Epithelial cell of prostate (primary cell): ENCODE measurements at regions not wholly inside any gene's neighbourhood (a gene's known extent, or its start where the extent isn't known, plus 50 kb on each side); places are given as distances from the start of the nearest gene placed in this dataset.

ENCODE experiments used
- DNase-seq: peaks from one replicate; pipeline ENCODE4 v3.0.0-alpha.2; 2011; ENCODE audit warnings: low read depth, low spot score
- H3K27ac ChIP-seq: fragments of 450-650 bp; 2 replicates; pipeline ENCODE4 v1.5.1; 2017; ENCODE audit warnings: mild to moderate bottlenecking

DNA sequence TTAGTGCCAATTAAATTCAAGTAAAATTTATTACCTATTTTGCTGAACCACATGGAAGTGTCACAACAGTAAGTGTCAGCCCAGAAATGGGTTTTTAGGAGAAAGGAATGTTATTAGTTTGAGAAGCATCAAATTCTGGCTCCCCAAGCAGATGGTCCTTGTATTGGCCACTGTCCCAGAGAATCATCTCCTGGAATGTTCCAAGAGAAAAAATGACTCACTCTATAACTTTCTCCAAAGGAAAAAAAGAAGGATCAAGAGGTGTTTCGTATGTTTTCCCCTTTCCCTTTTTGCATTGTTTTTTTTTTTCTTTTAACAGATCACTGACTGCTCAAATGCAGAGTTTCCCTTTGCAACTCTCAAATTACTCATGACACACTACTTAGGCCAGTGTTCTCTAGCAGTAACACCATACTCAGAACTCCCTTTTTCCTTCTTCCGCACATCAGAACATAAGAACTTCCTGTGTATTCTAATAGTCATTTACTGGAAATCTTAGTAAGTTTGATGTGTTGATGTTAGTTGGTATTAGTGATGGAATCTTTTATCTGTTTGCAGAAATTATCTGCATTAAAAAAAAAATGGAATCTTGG, 390.3 kb downstream of the GPD2 start:
- no peak for DNase-seq

DNA sequence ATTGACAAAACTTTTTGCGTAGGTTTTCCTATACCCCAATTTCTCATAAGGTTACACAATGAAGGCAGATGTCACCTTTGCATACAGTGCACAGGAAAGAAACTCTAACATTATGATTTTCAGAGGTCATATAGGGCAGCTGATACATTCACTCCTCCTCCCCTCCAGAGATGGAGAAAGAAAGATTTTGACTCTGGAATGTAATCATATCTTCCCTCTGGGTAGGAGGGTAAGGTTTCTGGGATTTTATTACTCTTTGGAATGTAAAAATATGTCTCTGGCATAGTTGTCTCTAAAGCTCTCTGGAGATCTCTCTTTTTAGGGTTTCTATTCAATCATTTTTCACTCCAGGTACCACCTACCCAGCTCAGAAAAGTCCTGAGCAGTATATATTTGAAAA, 398.3 kb downstream of the GPD2 start:
- DNase-seq: no peak
- no peak overlapping the region for H3K27ac ChIP-seq

More for the DNA sequence above, 390.3 kb downstream of the GPD2 start:
- H3K27ac ChIP-seq: no peak overlapping the region

- no peak for DNase-seq
- H3K27ac ChIP-seq: no peak overlapping the region
These were observed 401.6 kb downstream of the GPD2 start for GRCh38 chr2:156837635-156838370.

GRCh38 chr2:156841321-156841720, 405.1 kb downstream of the GPD2 start:
- no peak overlapping the region for H3K27ac ChIP-seq

DNA sequence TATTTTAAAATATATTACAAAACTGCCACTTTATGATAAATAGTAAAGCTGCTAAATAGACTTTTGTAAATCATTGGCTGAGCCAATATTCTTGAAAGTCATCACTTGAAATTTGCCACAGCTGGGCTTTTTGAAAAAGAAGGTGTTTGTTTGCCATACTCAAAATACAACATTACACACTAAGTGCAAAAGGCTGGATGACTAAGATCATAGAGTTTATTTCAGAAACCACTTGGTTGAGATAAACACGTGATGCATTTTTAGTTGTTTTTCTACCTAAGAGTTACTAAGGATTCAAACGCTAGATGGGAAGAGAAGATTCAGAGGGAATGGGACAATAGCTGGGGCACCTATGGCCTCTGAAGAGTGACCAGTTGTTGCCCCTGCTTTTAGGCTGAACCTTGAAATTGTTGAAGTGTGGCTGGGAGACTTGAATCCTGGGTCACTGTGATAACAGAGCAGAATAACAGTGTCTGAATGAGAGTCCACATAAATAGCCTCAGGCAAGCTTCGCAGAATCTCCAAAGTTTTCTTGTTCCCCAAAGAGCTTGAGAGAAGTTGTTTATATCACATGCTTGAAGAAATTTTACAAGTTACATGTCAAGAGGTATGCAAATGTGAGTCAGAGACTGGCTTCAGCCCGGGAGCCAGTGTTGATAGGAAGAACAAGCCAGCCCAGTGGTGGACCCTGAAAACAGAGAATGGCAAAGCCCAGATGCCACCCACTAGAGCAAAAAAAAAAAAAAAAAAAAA, 409.8 kb downstream of the GPD2 start:
- no peak for DNase-seq

More at GRCh38 chr2:156841321-156841720, 405.1 kb downstream of the GPD2 start:
- DNase-seq: no peak

DNA sequence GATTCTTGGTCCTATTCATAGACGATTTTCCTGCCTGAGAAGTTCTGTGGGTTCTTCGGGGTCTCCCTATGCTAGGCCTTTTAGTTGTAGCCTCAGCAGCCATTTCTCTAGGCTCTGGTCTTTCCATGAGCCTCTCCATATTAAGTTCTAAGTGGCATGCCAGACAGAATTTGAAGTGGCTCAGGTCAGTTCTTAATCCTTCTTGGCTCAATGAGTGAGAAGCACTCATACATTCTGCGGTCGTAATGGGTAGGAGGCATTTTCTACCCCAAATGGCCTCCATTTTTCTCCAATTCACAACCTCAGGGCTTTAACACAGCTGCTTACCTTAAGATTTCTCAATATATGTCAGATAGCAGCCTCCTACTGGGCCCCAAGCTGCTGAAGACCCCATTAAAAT, 405.3 kb upstream of the GALNT5 start:
- H3K27ac ChIP-seq: peak overlapping the region; percentile 39
- DNase-seq: no peak

More for the DNA sequence above, 409.8 kb downstream of the GPD2 start:
- no peak overlapping the region for H3K27ac ChIP-seq

DNA sequence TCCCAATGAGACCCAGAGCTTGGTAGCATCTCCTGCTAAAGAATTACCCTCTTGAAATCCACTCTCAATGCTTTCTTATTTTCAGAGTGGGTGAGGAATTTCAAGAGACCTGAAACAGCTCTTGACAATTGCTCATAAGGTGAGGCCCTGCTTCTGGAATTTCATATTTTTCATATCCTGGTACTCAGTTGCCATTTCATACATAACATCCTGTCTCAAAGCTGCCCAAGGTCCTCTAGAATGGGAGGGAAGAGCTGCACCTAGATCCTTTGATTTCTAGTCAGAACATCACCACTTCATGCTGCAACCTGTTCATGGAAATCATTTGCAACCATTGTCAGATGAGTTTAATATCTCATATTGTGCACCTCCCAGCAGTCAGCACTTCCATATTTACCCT, 404.8 kb upstream of the GALNT5 start:
- DNase-seq: no peak
- H3K27ac ChIP-seq: peak overlapping the region; percentile 39

- DNase-seq: no peak
- H3K27ac ChIP-seq: no peak overlapping the region
These were observed 393.2 kb upstream of the GALNT5 start for GRCh38 chr2:156864325-156864724.

DNA sequence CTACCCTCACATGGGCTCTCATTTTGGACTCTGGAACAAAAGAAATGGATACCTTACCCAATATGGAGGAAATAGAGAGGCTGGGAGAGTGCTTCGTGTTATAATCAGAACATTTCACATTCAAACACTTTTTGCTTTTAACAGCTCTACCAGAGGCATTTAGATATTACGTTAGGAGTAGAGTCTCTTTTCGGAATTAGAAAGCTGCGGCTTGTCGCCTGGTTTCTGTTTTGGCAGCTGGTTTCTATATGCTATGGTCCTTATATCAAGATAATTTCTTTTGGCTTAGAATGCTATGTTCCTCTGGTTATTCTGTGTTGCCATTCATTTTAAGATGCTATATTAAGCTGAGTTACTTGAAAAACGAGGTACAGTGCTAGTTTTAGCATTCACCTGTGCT, 392.8 kb upstream of the GALNT5 start:
- H3K27ac ChIP-seq: no peak overlapping the region
- no peak for DNase-seq

GRCh38 chr2:156867201-156867600, 390.3 kb upstream of the GALNT5 start:
- DNase-seq: no peak
- no peak overlapping the region for H3K27ac ChIP-seq

DNA sequence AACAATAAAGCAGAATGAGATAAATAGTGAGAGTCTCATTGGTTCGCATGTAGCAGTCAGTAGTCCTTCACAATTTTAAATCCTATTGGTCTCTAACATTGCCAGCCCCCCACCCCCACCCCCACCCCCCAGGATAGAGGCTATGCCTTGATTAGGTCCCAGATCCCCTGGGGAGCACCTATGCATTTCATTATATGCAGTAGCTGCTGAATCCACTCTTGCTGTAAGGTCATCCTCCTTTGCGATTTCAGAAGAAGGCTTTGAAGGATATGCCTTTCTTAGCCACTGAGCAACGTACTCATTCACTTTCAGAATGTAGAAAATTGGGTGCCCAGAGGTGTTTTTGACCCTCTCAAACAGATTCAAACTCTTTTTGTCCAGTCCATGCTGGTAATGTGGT, 382.8 kb upstream of the GALNT5 start:
- no peak overlapping the region for H3K27ac ChIP-seq
- DNase-seq: no peak

DNA sequence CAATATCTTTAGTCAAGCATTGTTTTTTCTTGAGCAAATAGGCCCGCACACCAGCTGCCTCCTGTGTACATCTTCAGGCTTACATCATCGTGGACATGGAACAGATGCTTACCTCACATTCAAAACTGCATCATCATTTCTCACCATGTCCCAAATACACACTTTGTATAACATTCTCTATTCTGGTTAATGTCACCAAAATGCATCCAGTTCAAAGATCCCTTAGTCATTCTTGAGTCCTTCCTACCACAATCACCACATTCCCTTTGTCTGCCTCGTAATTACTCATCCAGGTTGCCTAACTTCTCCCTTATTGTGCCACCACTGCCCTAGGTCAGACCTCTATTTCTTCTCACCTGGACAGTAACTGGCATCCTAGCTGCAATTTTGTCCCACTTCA, 373.7 kb upstream of the GALNT5 start:
- H3K27ac ChIP-seq: peak overlapping the region; percentile 39
- peak; percentile 59 for DNase-seq

GRCh38 chr2:156884216-156884615, 373.3 kb upstream of the GALNT5 start:
- DNase-seq: no peak

GRCh38 chr2:156890529-156891148, 366.9 kb upstream of the GALNT5 start:
- no peak overlapping the region for H3K27ac ChIP-seq
- no peak for DNase-seq

More at GRCh38 chr2:156884216-156884615, 373.3 kb upstream of the GALNT5 start:
- peak overlapping the region; percentile 39 for H3K27ac ChIP-seq

DNA sequence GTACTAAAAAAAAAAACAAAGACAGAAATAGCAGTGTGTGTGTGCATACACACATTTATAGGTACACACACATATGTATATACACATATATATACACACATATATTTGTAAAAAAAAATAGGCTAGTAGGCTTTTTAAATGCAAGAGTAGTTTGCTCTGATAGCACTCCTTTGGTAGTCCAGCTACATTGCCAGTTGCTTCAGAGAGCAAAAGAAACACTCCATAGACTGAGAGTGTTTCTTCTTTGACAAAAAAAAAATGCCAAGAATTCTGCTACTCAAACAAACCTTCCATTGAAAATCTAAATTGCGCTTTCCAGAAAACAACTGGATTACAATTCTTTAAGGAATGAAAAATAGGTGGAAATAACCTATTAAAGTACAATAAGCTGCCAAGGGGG, 365.9 kb upstream of the GALNT5 start:
- no peak overlapping the region for H3K27ac ChIP-seq
- DNase-seq: no peak

DNA sequence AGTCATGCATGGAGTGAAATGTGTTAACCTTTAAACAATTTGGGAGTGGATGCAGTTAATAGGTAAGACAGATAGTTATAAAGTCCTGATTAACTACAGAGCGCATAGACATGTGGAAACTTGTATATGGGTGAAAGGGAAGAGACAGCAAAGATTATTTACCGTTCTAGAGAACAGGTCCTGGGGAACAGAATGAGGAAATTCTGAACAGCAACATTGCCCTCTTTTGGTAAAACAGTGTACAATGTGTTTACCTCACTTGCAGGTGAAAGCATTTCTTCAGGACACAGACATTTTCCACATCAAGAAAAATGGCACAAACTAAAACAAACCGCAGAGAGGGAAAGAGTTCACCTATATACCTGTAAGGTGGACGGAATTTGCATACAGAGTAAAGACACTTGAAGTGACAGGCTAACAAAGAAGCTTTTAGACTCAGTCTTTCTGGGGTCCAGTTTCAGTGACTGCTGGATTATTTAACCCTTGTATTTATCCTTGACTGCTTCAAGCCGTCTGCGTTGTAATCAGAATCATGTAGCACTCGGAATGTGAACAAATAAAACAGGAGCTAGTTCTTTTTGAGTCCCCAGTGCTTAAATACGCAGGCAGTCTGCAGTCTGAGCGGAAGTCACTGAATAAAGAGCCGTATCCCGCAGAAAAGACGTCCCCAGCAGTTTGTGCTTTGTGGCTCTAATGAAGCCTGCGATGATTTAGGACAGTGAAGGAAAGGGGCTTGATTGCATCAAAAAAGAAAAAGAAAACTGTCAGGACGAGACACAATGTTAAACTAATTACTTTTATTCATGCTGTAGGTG, 364.8 kb upstream of the GALNT5 start:
- peak; percentile 82 for DNase-seq
- peak overlapping the region; percentile 53 for H3K27ac ChIP-seq

DNA sequence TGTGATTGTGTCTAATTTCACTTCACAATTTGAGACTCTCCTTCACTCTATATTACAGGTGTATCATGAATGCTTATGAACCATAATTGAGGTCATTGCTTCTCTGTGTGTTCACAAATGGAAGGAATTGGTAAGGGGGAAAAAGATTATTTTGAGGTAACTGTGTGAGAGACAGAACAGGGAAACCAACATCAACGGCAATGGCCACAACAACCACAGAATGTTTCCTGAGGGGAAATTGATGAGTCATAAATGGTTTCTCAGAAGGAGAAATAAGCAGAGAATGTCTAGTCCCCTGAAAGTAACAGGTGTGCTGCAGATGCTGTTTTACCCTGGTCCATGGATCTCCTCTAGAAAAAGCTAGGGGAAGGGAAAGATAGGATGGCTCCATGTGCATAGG, 361.2 kb upstream of the GALNT5 start:
- no peak for DNase-seq
- no peak overlapping the region for H3K27ac ChIP-seq

- no peak overlapping the region for H3K27ac ChIP-seq
- DNase-seq: no peak
These were observed 360.0 kb upstream of the GALNT5 start for GRCh38 chr2:156897548-156897947.

- no peak overlapping the region for H3K27ac ChIP-seq
- DNase-seq: no peak
These were observed 356.0 kb upstream of the GALNT5 start for GRCh38 chr2:156901373-156902031.
